ENCODE measurements at regions not wholly inside any gene's neighbourhood (a gene's known extent, or its start where the extent isn't known, plus 50 kb on each side); places are given as distances from the start of the nearest gene placed in this dataset.

- no peak for TF ChIP-seq CTCF (IDR thresholded peaks at IDR 0.05)
- no peak for TF ChIP-seq POLR2AphosphoS5 (IDR thresholded peaks at IDR 0.05; ENCODE audit: low read depth, low read length)
- no peak for TF ChIP-seq SIN3A (IDR thresholded peaks at IDR 0.05; ENCODE audit: borderline replicate concordance, insufficient read depth, low read depth, low read length)
- TF ChIP-seq REST (IDR thresholded peaks at IDR 0.05; ENCODE audit: insufficient read depth in 1 of 2, low read depth in 2 of 2, low read length in 1 of 2): no peak
- TF ChIP-seq TCF7L2 (IDR thresholded peaks at IDR 0.05; ENCODE audit: low read depth, low read length): no peak
These were observed 253.3 kb upstream of the ECI2 start for GRCh38 chr6:4388675-4389074.

All from Panc1 (cell line).